Colonic mucosa (tissue), 4 donors: ENCODE measurements at regions not wholly inside any gene's neighbourhood (a gene's known extent, or its start where the extent isn't known, plus 50 kb on each side); places are given as distances from the start of the nearest gene placed in this dataset.

Experiments
- DNase-seq: peaks from one replicate; pipeline ENCODE4 v3.0.0-alpha.2; 2020
- H3K27ac ChIP-seq: fragments of 200-600 bp; one replicate; pipeline ENCODE4 v1.8.0; 2021
- H3K27me3 ChIP-seq: fragments of 200-600 bp; one replicate; pipeline ENCODE4 v1.8.0; 2021
- H3K36me3 ChIP-seq: fragments of 200-600 bp; one replicate; pipeline ENCODE4 v1.8.0; 2021
- H3K4me1 ChIP-seq: fragments of 200-600 bp; one replicate; pipeline ENCODE4 v1.8.0; 2021; ENCODE audit warnings: mild to moderate bottlenecking
- H3K4me3 ChIP-seq: fragments of 200-600 bp; one replicate; pipeline ENCODE4 v1.8.0; 2021
- H3K9ac ChIP-seq, 2 donors: one replicate each; pipeline ENCODE4 v1.7.0; 2013; ENCODE audit warnings: control low read depth in 2 of 2, low read depth in 2 of 2, low read length in 2 of 2
- H3K9me3 ChIP-seq: fragments of 200-600 bp; one replicate; pipeline ENCODE4 v1.8.0; 2021
- intact Hi-C: fragments of 100-400 bp; cut with DNase I; formaldehyde crosslinking; loops from one replicate; pipeline ENCODE4 v1.14.1; 2022
- TF ChIP-seq, protein P1 (sequence below): fragments of 200-600 bp; IDR thresholded peaks from one replicate; pipeline ENCODE4 v1.8.0; 2022; ENCODE audit warnings: antibody characterized with exemption, mild to moderate bottlenecking
- donor health status: healthy.
- donor health status: DM: no; HTN: no; CAD: no.
- donor health status: DM: no; HTN: no; CAD: no.

DNA sequence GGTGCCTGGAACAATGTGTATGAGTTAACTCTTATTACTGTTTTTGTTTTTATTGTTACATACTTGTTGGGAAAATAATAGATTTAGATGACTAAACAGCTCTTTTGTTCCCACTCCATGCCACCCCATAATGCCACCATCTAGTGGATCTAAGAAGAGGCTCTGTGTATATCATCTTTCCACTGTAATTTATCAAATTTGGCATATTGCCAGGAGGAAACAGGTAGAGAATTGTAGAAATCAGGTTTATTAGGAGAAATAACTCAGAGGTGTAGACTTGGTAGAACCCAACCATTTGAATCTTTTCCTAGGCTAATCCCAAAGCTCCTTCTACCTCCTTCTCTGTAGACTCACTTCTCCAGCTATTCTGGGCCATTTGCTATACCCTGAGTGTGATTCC, 150.6 kb downstream of the GATB start:
- Histone ChIP-seq H3K9me3 (no peaks in the 10 kb centered on the region), H3K27ac (no peak overlapping the region), H3K36me3 (no peaks in the 10 kb centered on the region), H3K4me3 (no peak overlapping the region), H3K27me3 (no peaks in the 10 kb centered on the region), H3K4me1 (no peaks in the 10 kb centered on the region), H3K9ac (no peak overlapping the region)
- TF ChIP-seq, protein P1, sequence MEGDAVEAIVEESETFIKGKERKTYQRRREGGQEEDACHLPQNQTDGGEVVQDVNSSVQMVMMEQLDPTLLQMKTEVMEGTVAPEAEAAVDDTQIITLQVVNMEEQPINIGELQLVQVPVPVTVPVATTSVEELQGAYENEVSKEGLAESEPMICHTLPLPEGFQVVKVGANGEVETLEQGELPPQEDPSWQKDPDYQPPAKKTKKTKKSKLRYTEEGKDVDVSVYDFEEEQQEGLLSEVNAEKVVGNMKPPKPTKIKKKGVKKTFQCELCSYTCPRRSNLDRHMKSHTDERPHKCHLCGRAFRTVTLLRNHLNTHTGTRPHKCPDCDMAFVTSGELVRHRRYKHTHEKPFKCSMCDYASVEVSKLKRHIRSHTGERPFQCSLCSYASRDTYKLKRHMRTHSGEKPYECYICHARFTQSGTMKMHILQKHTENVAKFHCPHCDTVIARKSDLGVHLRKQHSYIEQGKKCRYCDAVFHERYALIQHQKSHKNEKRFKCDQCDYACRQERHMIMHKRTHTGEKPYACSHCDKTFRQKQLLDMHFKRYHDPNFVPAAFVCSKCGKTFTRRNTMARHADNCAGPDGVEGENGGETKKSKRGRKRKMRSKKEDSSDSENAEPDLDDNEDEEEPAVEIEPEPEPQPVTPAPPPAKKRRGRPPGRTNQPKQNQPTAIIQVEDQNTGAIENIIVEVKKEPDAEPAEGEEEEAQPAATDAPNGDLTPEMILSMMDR, result no peak
- no peak for DNase-seq
- intact Hi-C loops, result no loop called here

DNA sequence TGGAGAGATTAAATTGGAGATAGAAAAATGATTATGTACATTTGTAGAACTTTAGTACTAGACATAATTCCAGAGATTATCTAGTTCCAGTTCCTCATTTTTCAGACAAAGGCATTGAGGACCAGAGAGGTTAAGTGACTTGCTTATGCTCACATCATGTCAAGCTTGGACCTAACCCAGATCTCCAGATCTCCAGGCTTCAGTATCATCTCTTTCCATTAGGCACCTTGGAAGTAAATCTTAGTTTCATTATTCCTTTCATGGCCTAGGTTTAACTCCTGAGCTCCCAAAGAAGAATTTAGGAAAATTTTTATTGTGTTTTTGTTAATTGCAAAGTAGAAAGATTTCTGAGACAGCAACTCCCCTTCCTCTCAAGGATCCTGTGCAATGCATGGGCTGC, 148.8 kb downstream of the GATB start:
- no peak for DNase-seq
- no peak overlapping the region for H3K9ac ChIP-seq
- no peaks in the 10 kb centered on the region for H3K9me3 ChIP-seq
- intact Hi-C loops, result no loop called here
- no peak overlapping the region for H3K27ac ChIP-seq
- no peaks in the 10 kb centered on the region for H3K4me1 ChIP-seq
- no peak overlapping the region for H3K4me3 ChIP-seq
- H3K27me3 ChIP-seq, result no peaks in the 10 kb centered on the region
- TF ChIP-seq, protein P1, result no peak
- H3K36me3 ChIP-seq, result no peaks in the 10 kb centered on the region

DNA sequence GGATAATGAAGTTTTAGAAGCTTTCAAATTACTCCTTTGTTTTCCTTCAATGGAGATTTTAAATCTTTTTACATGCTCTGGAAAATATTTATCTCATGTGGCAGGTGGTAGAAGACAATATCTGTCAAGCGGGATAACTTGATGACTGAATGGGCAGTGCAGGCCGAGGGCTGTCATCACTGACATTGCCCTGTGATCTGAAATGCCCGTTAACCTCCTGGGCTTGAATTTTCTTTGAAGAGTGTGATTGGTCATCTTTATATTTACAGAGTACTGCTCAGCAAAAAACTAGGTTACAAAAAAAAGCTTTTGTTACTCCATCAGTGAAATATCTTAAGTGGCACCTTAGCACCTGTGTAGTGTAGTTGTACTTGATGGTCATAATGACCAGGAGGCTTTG, 147.5 kb downstream of the GATB start:
- no peak overlapping the region for H3K4me3 ChIP-seq
- no peak overlapping the region for H3K9ac ChIP-seq
- H3K9me3 ChIP-seq, result no peaks in the 10 kb centered on the region

DNA sequence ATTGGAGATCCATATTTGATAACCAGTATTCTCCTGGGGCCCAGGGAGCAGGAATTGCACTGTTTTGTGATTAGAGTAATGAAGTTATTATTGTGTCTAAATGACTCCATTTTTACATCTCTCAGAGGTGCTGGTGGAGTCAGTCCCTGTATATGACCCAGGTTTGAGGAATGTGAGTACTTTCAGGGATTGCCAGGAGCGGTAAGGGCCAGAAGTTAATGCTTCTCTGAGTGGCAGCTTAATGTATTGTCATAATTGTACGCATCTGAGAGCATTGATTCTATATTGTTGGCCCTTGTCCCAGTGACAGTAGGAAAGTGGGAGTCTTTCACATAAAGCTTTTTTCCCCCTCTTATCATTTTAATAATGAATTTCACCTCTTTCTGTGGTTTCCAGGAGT, 146.2 kb downstream of the GATB start:
- Histone ChIP-seq H3K9me3 (no peaks in the 10 kb centered on the region), H3K36me3 (no peaks in the 10 kb centered on the region), H3K4me1 (no peaks in the 10 kb centered on the region), H3K9ac (no peak overlapping the region), H3K4me3 (no peak overlapping the region), H3K27me3 (no peaks in the 10 kb centered on the region), H3K27ac (no peak overlapping the region)
- intact Hi-C loops, result no loop called here
- TF ChIP-seq, protein P1, result no peak
- DNase-seq, result no peak

More for the DNA sequence above, 147.5 kb downstream of the GATB start:
- no peak overlapping the region for H3K27ac ChIP-seq
- no peaks in the 10 kb centered on the region for H3K36me3 ChIP-seq
- no peaks in the 10 kb centered on the region for H3K4me1 ChIP-seq
- no peak for DNase-seq
- TF ChIP-seq, protein P1, result no peak
- intact Hi-C loops, result no loop called here
- H3K27me3 ChIP-seq, result no peaks in the 10 kb centered on the region

DNA sequence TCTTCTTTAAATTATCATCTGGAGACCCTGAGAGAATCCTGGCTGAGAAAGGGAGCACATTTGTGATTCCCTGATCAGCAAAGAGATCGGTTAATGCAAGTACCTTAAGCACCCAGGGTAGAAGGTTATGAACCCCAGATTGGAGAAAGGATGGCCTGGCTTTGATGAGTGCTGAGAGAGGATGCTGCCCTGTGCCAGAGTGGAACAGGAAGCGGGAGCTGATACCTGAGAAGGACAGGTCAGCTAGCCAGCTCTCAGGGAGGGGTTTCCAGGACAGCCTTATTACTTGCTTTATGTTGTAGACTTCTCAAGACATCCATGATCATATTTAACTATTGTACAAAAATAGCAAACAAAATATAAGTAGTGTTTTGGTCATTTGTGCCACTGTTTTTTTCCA, 141.9 kb downstream of the GATB start:
- no peaks in the 10 kb centered on the region for H3K4me1 ChIP-seq
- DNase-seq, result no peak
- TF ChIP-seq, protein P1, result no peak
- no peaks in the 10 kb centered on the region for H3K36me3 ChIP-seq
- no peak overlapping the region for H3K27ac ChIP-seq
- no peaks in the 10 kb centered on the region for H3K27me3 ChIP-seq
- no peak overlapping the region for H3K9ac ChIP-seq
- no peak overlapping the region for H3K4me3 ChIP-seq
- intact Hi-C loops, result no loop called here
- no peaks in the 10 kb centered on the region for H3K9me3 ChIP-seq

DNA sequence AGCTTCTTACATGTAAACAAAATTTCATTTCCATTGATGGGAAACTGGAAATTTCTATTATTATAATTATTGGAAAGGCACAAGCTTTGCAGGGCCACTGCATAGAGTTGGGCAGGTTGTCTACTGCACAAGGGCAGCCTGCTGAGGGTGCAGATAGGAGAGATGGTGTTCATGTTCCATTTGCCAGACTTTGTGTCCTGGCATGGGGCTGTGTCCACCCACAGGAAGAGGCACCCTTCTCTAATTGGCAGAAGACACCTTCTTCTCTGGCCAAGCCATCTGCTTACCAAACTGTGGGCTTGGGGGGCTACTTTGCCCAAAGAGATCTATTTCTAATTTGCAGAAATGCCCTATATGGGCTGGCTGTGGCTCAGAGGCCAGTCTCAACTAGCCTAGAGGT, 140.7 kb downstream of the GATB start:
- TF ChIP-seq, protein P1, result no peak
- intact Hi-C loops, result no loop called here
- no peak for DNase-seq

More for the DNA sequence above, 140.7 kb downstream of the GATB start:
- Histone ChIP-seq H3K4me3 (no peak overlapping the region), H3K9me3 (no peaks in the 10 kb centered on the region), H3K4me1 (no peaks in the 10 kb centered on the region), H3K9ac (no peak overlapping the region), H3K27ac (no peak overlapping the region), H3K27me3 (no peaks in the 10 kb centered on the region), H3K36me3 (no peaks in the 10 kb centered on the region)
